Liver (tissue), 7 donors: ENCODE measurements at regions not wholly inside any gene's neighbourhood (a gene's known extent, or its start where the extent isn't known, plus 50 kb on each side); places are given as distances from the start of the nearest gene placed in this dataset.
"Not testable (repeated sequence)": the region's sequence is repeated elsewhere in the genome, so short reads cannot be mapped to it uniquely, and the experiment has no call there.

Source experiments
- DNase-seq: peaks from one replicate; pipeline ENCODE4 v3.0.0-alpha.2; 2017; ENCODE audit warnings: low spot score
- H3K27ac ChIP-seq, 2 donors: one replicate each; pipeline ENCODE4 v1.7.0; 2013; ENCODE audit warnings: inconsistent platforms in 2 of 2, low read length in 2 of 2, control low read depth in 1 of 2, low read depth in 1 of 2, mild to moderate bottlenecking in 1 of 2
- H3K27me3 ChIP-seq, 4 donors: one replicate each; pipeline versions ENCODE4 v1.6.1 to v1.7.0; 2013; ENCODE audit warnings: low read length in 3 of 4, inconsistent platforms in 1 of 4, mild to moderate bottlenecking in 1 of 4, moderate library complexity in 1 of 4; ENCODE audit not compliant: control insufficient read depth in 4 of 4, insufficient read depth in 4 of 4
- H3K36me3 ChIP-seq, 4 donors: one replicate each; pipeline versions ENCODE4 v1.6.1 to v1.7.0; 2013; ENCODE audit warnings: low read length in 3 of 4, mild to moderate bottlenecking in 3 of 4, low read depth in 1 of 4, moderate library complexity in 1 of 4; ENCODE audit not compliant: control insufficient read depth in 4 of 4, insufficient read depth in 3 of 4
- H3K4me1 ChIP-seq, 4 donors: one replicate each; pipeline versions ENCODE4 v1.6.1 to v1.7.0; 2013; ENCODE audit warnings: low read length in 3 of 4, mild to moderate bottlenecking in 3 of 4, moderate library complexity in 1 of 4; ENCODE audit not compliant: control insufficient read depth in 4 of 4, insufficient read depth in 4 of 4
- H3K4me3 ChIP-seq, 3 donors: one replicate each; pipeline versions ENCODE4 v1.6.1 to v1.7.0; 2013; ENCODE audit warnings: low read length in 3 of 3, control low read depth in 1 of 3, low read depth in 1 of 3, mild to moderate bottlenecking in 1 of 3
- H3K9ac ChIP-seq, 2 donors: one replicate each; pipeline ENCODE4 v1.7.0; 2013; ENCODE audit warnings: low read length in 2 of 2, mild to moderate bottlenecking in 2 of 2, moderate library complexity in 2 of 2, control low read depth in 1 of 2, low read depth in 1 of 2
- H3K9me3 ChIP-seq, 4 donors: one replicate each; pipeline versions ENCODE4 v1.6.1 to v1.7.0; 2013; ENCODE audit warnings: low read length in 3 of 4; ENCODE audit not compliant: control insufficient read depth in 4 of 4
- ATF3 ChIP-seq: IDR thresholded peaks from 2 replicates; pipeline ENCODE4 v1.6.1; 2016; ENCODE audit warnings: antibody characterized with exemption
- EGR1 ChIP-seq, 2 donors: IDR thresholded peaks; 2 replicates each; pipeline ENCODE4 v1.6.1; 2016 to 2018; ENCODE audit warnings: antibody characterized with exemption in 2 of 2, low read depth in 2 of 2
- FOXA1 ChIP-seq: IDR thresholded peaks from 2 replicates; pipeline ENCODE4 v1.6.1; 2016; ENCODE audit warnings: antibody characterized with exemption
- FOXA2 ChIP-seq: IDR thresholded peaks from 2 replicates; pipeline ENCODE4 v1.6.1; 2016; ENCODE audit warnings: antibody characterized with exemption
- GABPA ChIP-seq, 2 donors: IDR thresholded peaks in 1 of 2; conservative IDR thresholded peaks in 1 of 2; 2 replicates each; pipeline ENCODE4 v1.6.1; 2016; ENCODE audit warnings: antibody characterized with exemption in 2 of 2, mild to moderate bottlenecking in 1 of 2, moderate library complexity in 1 of 2
- JUND ChIP-seq, 2 donors: IDR thresholded peaks; 2 replicates each; pipeline ENCODE4 v1.6.1; 2016; ENCODE audit warnings: antibody characterized with exemption in 2 of 2
- MAX ChIP-seq: IDR thresholded peaks from 2 replicates; pipeline ENCODE4 v1.6.1; 2016; ENCODE audit warnings: antibody characterized with exemption
- NR2F2 ChIP-seq: IDR thresholded peaks from 2 replicates; pipeline ENCODE4 v1.6.1; 2016; ENCODE audit warnings: antibody characterized with exemption
- RAD21 ChIP-seq, 2 donors: IDR thresholded peaks; 2 replicates each; pipeline ENCODE4 v1.6.1; 2016; ENCODE audit warnings: antibody characterized with exemption in 2 of 2, mild to moderate bottlenecking in 2 of 2
- REST ChIP-seq: IDR thresholded peaks from 2 replicates; pipeline ENCODE4 v1.6.1; 2016; ENCODE audit warnings: antibody characterized with exemption, mild to moderate bottlenecking
- RXRA ChIP-seq, 2 donors: IDR thresholded peaks; 2 replicates each; pipeline ENCODE4 v1.6.1; 2017 to 2018; ENCODE audit warnings: antibody characterized with exemption in 2 of 2, mild to moderate bottlenecking in 1 of 2
- SP1 ChIP-seq: IDR thresholded peaks from 2 replicates; pipeline ENCODE4 v1.6.1; 2018; ENCODE audit warnings: antibody characterized with exemption, mild to moderate bottlenecking
- TAF1 ChIP-seq: conservative IDR thresholded peaks from 2 replicates; pipeline ENCODE4 v1.6.1; 2016; ENCODE audit warnings: antibody characterized with exemption, mild to moderate bottlenecking
- ZBTB33 ChIP-seq: IDR thresholded peaks from 2 replicates; pipeline ENCODE4 v1.6.1; 2016; ENCODE audit warnings: antibody characterized with exemption
- WGBS: extraction: QIAGEN DNeasy Blood & Tissue Kit; methylation state at CpG from one replicate; pipeline ENCODE4 v1.1.7; 2013; 5-methylcytosine and 5-hydroxymethylcytosine counted together
- donor health status: healthy.
- donor health status: healthy.
- donor health status: healthy.
- donor health status: healthy.

GRCh38 chr3:166860217-166860616, 519.9 kb downstream of the ZBBX start (continued):
- TF ChIP-seq REST = no peak
- TF ChIP-seq FOXA2 = no peak
- TF ChIP-seq ATF3 = no peak
- no peak for TF ChIP-seq RXRA (IDR thresholded peaks at IDR 0.05)

GRCh38 chr3:166844329-166844728, 535.8 kb downstream of the ZBBX start:
- no peaks in the 10 kb centered on the region for H3K27me3 ChIP-seq
- TF ChIP-seq GABPA (IDR thresholded peaks at IDR 0.05 in 1 of 2, conservative IDR thresholded peaks at IDR 0.05 in 1 of 2) (no peak), FOXA1 (no peak), FOXA2 (no peak), ZBTB33 (no peak), TAF1 (no peak), EGR1 (IDR thresholded peaks at IDR 0.05; ENCODE audit: low read depth in 2 of 2) (no peak), ATF3 (no peak), SP1 (no peak), JUND (IDR thresholded peaks at IDR 0.05) (no peak), RXRA (IDR thresholded peaks at IDR 0.05) (no peak), RAD21 (IDR thresholded peaks at IDR 0.05) (no peak), MAX (no peak), NR2F2 (no peak)
- H3K36me3 ChIP-seq = no peaks in the 10 kb centered on the region
- no peak for DNase-seq
- H3K4me1 ChIP-seq = no peaks in the 10 kb centered on the region
- H3K27ac ChIP-seq = no peak overlapping the region
- H3K9me3 ChIP-seq = no peaks in the 10 kb centered on the region
- H3K4me3 ChIP-seq = no peak overlapping the region
- H3K9ac ChIP-seq = no peak overlapping the region

GRCh38 chr3:166842784-166843183, 537.3 kb downstream of the ZBBX start:
- H3K27me3 ChIP-seq, H3K27ac ChIP-seq, H3K4me1 ChIP-seq, H3K36me3 ChIP-seq, H3K9me3 ChIP-seq, H3K4me3 ChIP-seq, H3K9ac ChIP-seq, DNase-seq: not testable (repeated sequence)
- 95% methylated on average over 25 of the region's 25 CpGs for WGBS
